ENCODE measurements at regions not wholly inside any gene's neighbourhood (a gene's known extent, or its start where the extent isn't known, plus 50 kb on each side); places are given as distances from the start of the nearest gene placed in this dataset.
"Not testable (repeated sequence)": the region's sequence is repeated elsewhere in the genome, so short reads cannot be mapped to it uniquely, and the experiment has no call there.

DNA sequence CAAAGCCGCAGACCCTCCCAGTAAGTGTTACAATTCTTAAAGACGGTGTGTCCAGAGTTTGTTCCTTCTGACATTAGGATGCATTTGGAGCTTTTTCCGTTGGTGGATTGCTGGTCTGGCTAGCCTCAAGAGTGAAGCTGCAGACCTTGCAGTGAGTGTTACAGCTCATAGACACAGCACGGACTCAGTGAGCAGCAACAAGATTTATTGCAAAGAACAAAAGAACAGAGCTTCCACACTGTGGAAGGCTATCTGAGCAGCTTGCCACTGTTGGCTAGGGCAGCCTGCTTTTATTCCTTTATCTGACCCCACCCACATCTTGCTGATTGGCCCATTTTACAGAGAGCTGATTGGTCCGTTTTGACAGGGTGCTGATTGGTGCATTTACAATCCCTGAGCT, 242.8 kb upstream of the SGCG start:
- Mint-ChIP-seq H3K36me3 (ENCODE audit: low read depth) (no peaks in the 10 kb centered on the region), H3K27ac (no peak overlapping the region), H3K4me1 (peaks cover 16% of the 10 kb centered on the region), H3K4me3 (no peak overlapping the region), H3K9me3 (peaks cover 16% of the 10 kb centered on the region), H3K27me3 (ENCODE audit: low read depth, poor library complexity) (no peaks in the 10 kb centered on the region)
- TF ChIP-seq, protein P1, sequence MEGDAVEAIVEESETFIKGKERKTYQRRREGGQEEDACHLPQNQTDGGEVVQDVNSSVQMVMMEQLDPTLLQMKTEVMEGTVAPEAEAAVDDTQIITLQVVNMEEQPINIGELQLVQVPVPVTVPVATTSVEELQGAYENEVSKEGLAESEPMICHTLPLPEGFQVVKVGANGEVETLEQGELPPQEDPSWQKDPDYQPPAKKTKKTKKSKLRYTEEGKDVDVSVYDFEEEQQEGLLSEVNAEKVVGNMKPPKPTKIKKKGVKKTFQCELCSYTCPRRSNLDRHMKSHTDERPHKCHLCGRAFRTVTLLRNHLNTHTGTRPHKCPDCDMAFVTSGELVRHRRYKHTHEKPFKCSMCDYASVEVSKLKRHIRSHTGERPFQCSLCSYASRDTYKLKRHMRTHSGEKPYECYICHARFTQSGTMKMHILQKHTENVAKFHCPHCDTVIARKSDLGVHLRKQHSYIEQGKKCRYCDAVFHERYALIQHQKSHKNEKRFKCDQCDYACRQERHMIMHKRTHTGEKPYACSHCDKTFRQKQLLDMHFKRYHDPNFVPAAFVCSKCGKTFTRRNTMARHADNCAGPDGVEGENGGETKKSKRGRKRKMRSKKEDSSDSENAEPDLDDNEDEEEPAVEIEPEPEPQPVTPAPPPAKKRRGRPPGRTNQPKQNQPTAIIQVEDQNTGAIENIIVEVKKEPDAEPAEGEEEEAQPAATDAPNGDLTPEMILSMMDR (IDR thresholded peaks at IDR 0.05), result no peak
- DNase-seq, result no peak

DNA sequence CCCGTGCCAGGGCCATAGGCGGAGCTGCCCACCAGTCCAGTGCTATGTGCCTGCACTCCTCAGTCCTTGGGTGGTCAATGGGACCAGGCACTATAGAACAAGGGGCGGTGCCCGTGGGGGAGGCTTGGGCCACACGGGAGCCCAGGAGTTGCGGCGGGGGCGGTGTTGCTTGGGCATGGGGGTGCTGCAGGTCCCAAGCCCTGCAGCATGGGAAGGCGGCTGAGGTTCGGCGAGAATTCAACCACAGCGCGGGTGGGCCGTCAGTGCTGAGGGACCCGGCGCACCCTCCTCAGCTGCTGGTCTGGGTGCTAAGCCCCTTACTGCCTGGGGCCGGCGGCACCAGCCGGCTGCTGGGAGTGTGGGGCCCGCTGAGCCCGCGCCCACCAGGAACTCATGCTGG, 242.2 kb upstream of the SGCG start:
- Mint-ChIP-seq H3K4me3 (no peak overlapping the region), H3K27me3 (ENCODE audit: low read depth, poor library complexity) (no peaks in the 10 kb centered on the region), H3K27ac (no peak overlapping the region), H3K36me3 (ENCODE audit: low read depth) (no peaks in the 10 kb centered on the region), H3K4me1 (peaks cover 16% of the 10 kb centered on the region), H3K9me3 (peaks cover 16% of the 10 kb centered on the region)
- TF ChIP-seq, protein P1 (IDR thresholded peaks at IDR 0.05), result no peak
- no peak for DNase-seq

DNA sequence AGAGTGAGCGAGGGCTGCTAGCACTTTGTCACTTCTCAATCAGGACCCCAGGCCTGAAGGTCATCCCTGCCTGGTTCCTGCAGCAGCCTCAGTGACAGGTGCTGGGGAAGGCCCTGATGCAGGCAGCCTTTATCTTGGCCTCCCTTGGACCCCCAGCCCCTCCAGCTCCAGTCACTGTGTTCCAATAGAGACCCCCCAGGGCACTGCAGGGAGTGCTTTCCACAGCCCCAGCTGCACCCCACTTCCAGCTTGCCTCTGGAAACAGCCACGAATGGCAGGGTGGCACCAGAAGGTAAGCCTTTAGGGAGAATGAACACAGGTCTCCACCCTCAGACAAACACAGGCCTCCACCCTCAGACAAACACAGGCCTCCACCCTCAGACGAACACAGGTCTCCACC, 241.6 kb upstream of the SGCG start:
- no peak overlapping the region for H3K27ac Mint-ChIP-seq
- H3K27me3 Mint-ChIP-seq (ENCODE audit: low read depth, poor library complexity), result no peaks in the 10 kb centered on the region
- H3K4me3 Mint-ChIP-seq, result no peak overlapping the region
- no peak for DNase-seq
- H3K4me1 Mint-ChIP-seq, result peaks cover 16% of the 10 kb centered on the region
- H3K36me3 Mint-ChIP-seq (ENCODE audit: low read depth), result no peaks in the 10 kb centered on the region
- TF ChIP-seq, protein P1 (IDR thresholded peaks at IDR 0.05), result no peak
- H3K9me3 Mint-ChIP-seq, result peaks cover 16% of the 10 kb centered on the region

DNA sequence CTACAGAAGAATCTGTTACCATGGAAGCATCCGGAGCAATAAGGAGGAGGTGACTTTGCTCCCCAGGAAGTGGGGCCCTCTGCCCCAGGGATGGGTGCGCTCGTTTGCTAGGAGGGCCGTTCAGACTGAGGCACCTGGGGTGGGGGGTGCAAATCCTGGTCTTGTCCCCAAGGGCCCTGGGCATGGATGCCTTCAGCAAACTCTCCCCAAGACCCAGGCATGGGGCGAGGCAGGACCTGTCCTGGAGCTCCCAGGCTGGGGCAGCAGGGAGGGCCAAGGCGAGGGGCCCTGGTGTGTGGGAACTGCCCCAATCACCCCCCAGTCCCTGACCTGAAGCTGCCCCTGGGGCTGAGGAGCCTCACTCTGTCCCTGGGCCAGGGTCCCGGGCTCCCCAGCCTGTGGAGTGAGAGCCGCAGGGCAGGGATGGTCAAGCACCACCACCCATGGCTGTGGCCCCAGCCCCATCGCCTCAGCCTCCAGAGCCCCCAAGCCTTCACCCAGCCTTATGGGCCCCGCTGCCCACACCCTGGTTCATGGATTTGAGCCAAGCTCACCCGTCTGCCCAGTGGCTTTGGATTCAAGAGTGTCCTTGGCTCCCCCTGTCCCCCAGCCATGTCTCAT, 240.6 kb upstream of the SGCG start:
- peaks cover 16% of the 10 kb centered on the region for H3K9me3 Mint-ChIP-seq

DNA sequence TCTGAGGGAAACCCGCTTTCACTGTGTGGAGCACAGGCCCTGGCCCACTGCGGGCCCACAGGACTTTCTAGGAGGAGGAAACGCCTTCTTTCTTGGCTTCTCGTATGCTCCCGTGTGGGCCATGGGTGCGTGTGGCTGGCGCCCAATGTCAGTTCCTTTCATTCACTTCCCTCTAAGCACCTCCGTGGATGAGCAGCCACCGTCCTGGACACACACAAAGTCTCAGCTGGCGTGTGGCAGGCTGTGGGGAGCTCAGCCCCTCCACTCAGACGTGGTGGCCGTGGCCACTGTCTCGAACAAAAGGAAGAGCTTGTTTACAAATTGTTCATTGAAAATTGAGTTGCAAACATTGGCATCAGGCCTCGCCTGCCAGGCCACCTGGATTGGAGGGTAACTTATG, 240.0 kb upstream of the SGCG start:
- Mint-ChIP-seq H3K27me3 (ENCODE audit: low read depth, poor library complexity) (no peaks in the 10 kb centered on the region), H3K4me3 (no peak overlapping the region), H3K27ac (no peak overlapping the region), H3K4me1 (peaks cover 12% of the 10 kb centered on the region), H3K9me3 (peaks cover 16% of the 10 kb centered on the region), H3K36me3 (ENCODE audit: low read depth) (no peaks in the 10 kb centered on the region)
- DNase-seq, result no peak
- TF ChIP-seq, protein P1 (IDR thresholded peaks at IDR 0.05), result no peak

More for the DNA sequence above, 240.6 kb upstream of the SGCG start:
- TF ChIP-seq, protein P1 (IDR thresholded peaks at IDR 0.05), result no peak
- DNase-seq, result no peak
- no peaks in the 10 kb centered on the region for H3K27me3 Mint-ChIP-seq (ENCODE audit: low read depth, poor library complexity)
- peaks cover 16% of the 10 kb centered on the region for H3K4me1 Mint-ChIP-seq
- H3K27ac Mint-ChIP-seq, result no peak overlapping the region
- H3K4me3 Mint-ChIP-seq, result no peak overlapping the region
- no peaks in the 10 kb centered on the region for H3K36me3 Mint-ChIP-seq (ENCODE audit: low read depth)

DNA sequence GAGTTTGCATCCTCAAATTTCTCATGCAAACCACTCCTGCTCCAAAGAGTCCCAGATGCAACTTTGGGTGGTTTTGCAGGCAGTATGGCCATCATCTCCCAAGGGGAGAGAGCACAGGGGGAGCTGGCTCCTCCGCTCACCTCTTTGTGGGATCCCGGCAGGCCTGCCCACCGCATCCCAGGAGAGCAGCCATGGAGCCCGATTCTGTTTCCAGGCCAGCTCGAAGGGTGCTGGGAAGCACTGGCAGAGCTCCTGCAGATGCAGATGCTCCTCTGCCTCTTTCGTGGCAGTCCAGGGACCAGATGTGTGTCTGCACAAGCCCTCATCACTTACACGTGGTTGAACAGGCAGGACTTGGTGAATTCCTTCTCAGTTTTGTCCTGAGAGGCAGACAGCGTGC, 239.3 kb upstream of the SGCG start:
- not testable (repeated sequence) for H3K27me3 Mint-ChIP-seq (ENCODE audit: low read depth, poor library complexity); H3K4me1 Mint-ChIP-seq; DNase-seq; H3K27ac Mint-ChIP-seq; H3K36me3 Mint-ChIP-seq (ENCODE audit: low read depth); H3K4me3 Mint-ChIP-seq
- peaks cover 16% of the 10 kb centered on the region for H3K9me3 Mint-ChIP-seq

DNA sequence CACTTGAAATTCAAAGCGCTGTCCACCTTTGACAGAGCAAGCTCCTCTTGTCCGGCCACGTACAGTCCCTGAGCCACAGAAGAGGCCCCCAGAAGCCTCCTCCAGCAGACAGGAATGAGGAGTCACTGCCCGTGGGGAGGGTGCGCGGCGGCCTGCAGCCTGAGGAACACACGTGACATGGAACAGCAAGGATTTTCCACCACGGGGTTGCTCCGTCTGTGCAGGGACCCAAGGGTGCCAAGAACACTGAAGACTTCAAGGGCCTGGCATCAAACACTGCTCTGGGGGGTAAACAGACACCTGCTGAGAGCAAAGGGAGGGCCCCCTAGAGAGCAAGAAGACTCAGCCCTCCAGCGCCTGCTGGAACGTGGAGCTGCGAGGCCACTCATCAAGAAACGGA, 237.9 kb upstream of the SGCG start:
- H3K4me1 Mint-ChIP-seq; H3K27ac Mint-ChIP-seq; H3K36me3 Mint-ChIP-seq (ENCODE audit: low read depth); H3K27me3 Mint-ChIP-seq (ENCODE audit: low read depth, poor library complexity); H3K4me3 Mint-ChIP-seq; DNase-seq: not testable (repeated sequence)
- H3K9me3 Mint-ChIP-seq, result peaks cover 19% of the 10 kb centered on the region
